ENCODE measurements at regions not wholly inside any gene's neighbourhood (a gene's known extent, or its start where the extent isn't known, plus 50 kb on each side); places are given as distances from the start of the nearest gene placed in this dataset.

- TF ChIP-seq CHD7 (IDR thresholded peaks at IDR 0.05; ENCODE audit: insufficient replicate concordance, low read length) (no peak), POLR2AphosphoS5 (IDR thresholded peaks at IDR 0.05; ENCODE audit: low read depth, low read length) (no peak), GABPA (IDR thresholded peaks at IDR 0.05; ENCODE audit: borderline replicate concordance, insufficient read depth, low read length) (no peak), POU5F1 (IDR thresholded peaks at IDR 0.05; ENCODE audit: low read depth, low read length) (no peak), KDM5A (IDR thresholded peaks at IDR 0.05; ENCODE audit: low read length) (no peak), HDAC2 (IDR thresholded peaks at IDR 0.05; ENCODE audit: borderline replicate concordance in 1 of 2, low read depth in 2 of 2, low read length in 2 of 2) (no peak), RBBP5 (IDR thresholded peaks at IDR 0.05; ENCODE audit: borderline replicate concordance, low read depth, low read length) (no peak), MAX (IDR thresholded peaks at IDR 0.05) (no peak), SIX5 (IDR thresholded peaks at IDR 0.05; ENCODE audit: low read depth, low read length) (no peak), TBP (IDR thresholded peaks at IDR 0.05; ENCODE audit: low read depth, low read length) (no peak), SRF (IDR thresholded peaks at IDR 0.05; ENCODE audit: low read depth, low read length) (no peak)
These were observed 1318.9 kb downstream of the AACS start (continued) for GRCh38 chr12:126384026-126384564.
